Liver (tissue), 3 donors: ENCODE measurements at regions not wholly inside any gene's neighbourhood (a gene's known extent, or its start where the extent isn't known, plus 50 kb on each side); places are given as distances from the start of the nearest gene placed in this dataset.

Experiments used
- CTCF ChIP-seq: fragments of 150-350 bp; IDR thresholded peaks from 2 replicates; pipeline ENCODE4 v1.5.1; 2017; ENCODE audit warnings: improper control_type of control experiment, low read depth, low read length; ENCODE audit not compliant: missing input control
- EGR1 ChIP-seq, 2 donors: IDR thresholded peaks; 2 replicates each; pipeline ENCODE4 v1.6.1; 2016 to 2018; ENCODE audit warnings: antibody characterized with exemption in 2 of 2, low read depth in 2 of 2
- GABPA ChIP-seq, 2 donors: IDR thresholded peaks in 1 of 2; conservative IDR thresholded peaks in 1 of 2; 2 replicates each; pipeline ENCODE4 v1.6.1; 2016; ENCODE audit warnings: antibody characterized with exemption in 2 of 2, mild to moderate bottlenecking in 1 of 2, moderate library complexity in 1 of 2
- TAF1 ChIP-seq: conservative IDR thresholded peaks from 2 replicates; pipeline ENCODE4 v1.6.1; 2016; ENCODE audit warnings: antibody characterized with exemption, mild to moderate bottlenecking
- YY1 ChIP-seq: IDR thresholded peaks from 2 replicates; pipeline ENCODE4 v1.6.1; 2016; ENCODE audit warnings: antibody characterized with exemption, mild to moderate bottlenecking
- donor health status: healthy.
- donor health status: healthy.

GRCh38 chrY:12492218-12492617, 208.8 kb upstream of the USP9Y start:
- TF ChIP-seq CTCF (no peak), EGR1 (IDR thresholded peaks at IDR 0.05; ENCODE audit: low read depth in 2 of 2) (no peak), YY1 (no peak), TAF1 (no peak), GABPA (IDR thresholded peaks at IDR 0.05 in 1 of 2, conservative IDR thresholded peaks at IDR 0.05 in 1 of 2) (no peak)
